ENCODE measurements at regions not wholly inside any gene's neighbourhood (a gene's known extent, or its start where the extent isn't known, plus 50 kb on each side); places are given as distances from the start of the nearest gene placed in this dataset.
"Not testable (repeated sequence)": the region's sequence is repeated elsewhere in the genome, so short reads cannot be mapped to it uniquely, and the experiment has no call there.

GRCh38 chr11:44427432-44427831, 117.5 kb upstream of the ALX4 start:
- no peak for TF ChIP-seq CTCF (IDR thresholded peaks at IDR 0.05)
- H3K4me3 ChIP-seq, result no peak overlapping the region
- DNase-seq (no peak), ATAC-seq (no peak)
- H3K36me3 ChIP-seq, result no peaks in the 10 kb centered on the region
- H3K4me1 ChIP-seq, result no peaks in the 10 kb centered on the region
- H3K27ac ChIP-seq, result no peak overlapping the region
- H3K9me3 ChIP-seq, result no peaks in the 10 kb centered on the region
- H3K27me3 ChIP-seq (ENCODE audit: low read depth), result peaks cover 27% of the 10 kb centered on the region
- intact Hi-C loops (cut with DNase I), result no loop called here

DNA sequence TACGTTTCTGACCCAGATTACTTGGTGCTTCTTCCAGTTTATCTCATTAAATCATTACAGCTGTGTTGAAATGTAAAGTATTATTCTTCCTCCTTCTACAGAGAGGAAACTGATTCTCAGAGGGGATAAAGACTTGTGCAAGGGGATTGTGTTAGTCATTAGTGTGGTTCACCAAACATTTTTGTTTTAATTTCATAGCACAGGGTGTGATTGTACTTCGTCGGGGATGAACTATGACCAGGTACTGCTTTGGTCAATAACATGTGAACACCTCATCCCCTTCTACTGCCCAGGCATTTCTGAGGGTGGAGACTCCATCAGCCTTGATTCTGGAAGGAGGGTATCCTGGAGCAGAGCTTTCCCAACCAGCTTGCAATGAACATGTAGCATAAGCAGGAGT, 120.2 kb upstream of the ALX4 start:
- Histone ChIP-seq H3K4me3 (no peak overlapping the region), H3K4me1 (no peaks in the 10 kb centered on the region), H3K27ac (no peak overlapping the region), H3K27me3 (ENCODE audit: low read depth) (peaks cover 27% of the 10 kb centered on the region), H3K9me3 (no peaks in the 10 kb centered on the region), H3K36me3 (no peaks in the 10 kb centered on the region)
- peak in 1 of 2 donors; percentile 54 for ATAC-seq
- TF ChIP-seq CTCF (IDR thresholded peaks at IDR 0.05), result no peak
- intact Hi-C loops (cut with DNase I), result no loop called here
- DNase-seq, result no peak

- Histone ChIP-seq H3K36me3 (no peaks in the 10 kb centered on the region), H3K27me3 (ENCODE audit: low read depth) (peaks cover 10% of the 10 kb centered on the region), H3K4me3 (no peak overlapping the region), H3K4me1 (no peaks in the 10 kb centered on the region), H3K9me3 (no peaks in the 10 kb centered on the region), H3K27ac (no peak overlapping the region)
- TF ChIP-seq CTCF (IDR thresholded peaks at IDR 0.05), result no peak
- ATAC-seq (no peak), DNase-seq (no peak)
- intact Hi-C loops (cut with DNase I), result no loop called here
Measured at GRCh38 chr11:44434191-44434590, 124.3 kb upstream of the ALX4 start.

- no peak overlapping the region for H3K4me3 ChIP-seq
- ATAC-seq, result no peak
- no peaks in the 10 kb centered on the region for H3K9me3 ChIP-seq
- H3K36me3 ChIP-seq, result no peaks in the 10 kb centered on the region
- no peak for TF ChIP-seq CTCF (IDR thresholded peaks at IDR 0.05)
- intact Hi-C loops (cut with DNase I), result no loop called here
- no peak for DNase-seq
- no peaks in the 10 kb centered on the region for H3K27me3 ChIP-seq (ENCODE audit: low read depth)
- H3K4me1 ChIP-seq, result no peaks in the 10 kb centered on the region
- no peak overlapping the region for H3K27ac ChIP-seq
Measured at GRCh38 chr11:44437122-44437521, 127.2 kb upstream of the ALX4 start.

- H3K36me3 ChIP-seq; H3K9me3 ChIP-seq; H3K27me3 ChIP-seq (ENCODE audit: low read depth); H3K4me3 ChIP-seq; H3K27ac ChIP-seq; ATAC-seq; H3K4me1 ChIP-seq; DNase-seq; intact Hi-C loops (cut with DNase I): not testable (repeated sequence)
Measured at GRCh38 chr11:44442893-44443673, 122.4 kb upstream of the CD82 start.

DNA sequence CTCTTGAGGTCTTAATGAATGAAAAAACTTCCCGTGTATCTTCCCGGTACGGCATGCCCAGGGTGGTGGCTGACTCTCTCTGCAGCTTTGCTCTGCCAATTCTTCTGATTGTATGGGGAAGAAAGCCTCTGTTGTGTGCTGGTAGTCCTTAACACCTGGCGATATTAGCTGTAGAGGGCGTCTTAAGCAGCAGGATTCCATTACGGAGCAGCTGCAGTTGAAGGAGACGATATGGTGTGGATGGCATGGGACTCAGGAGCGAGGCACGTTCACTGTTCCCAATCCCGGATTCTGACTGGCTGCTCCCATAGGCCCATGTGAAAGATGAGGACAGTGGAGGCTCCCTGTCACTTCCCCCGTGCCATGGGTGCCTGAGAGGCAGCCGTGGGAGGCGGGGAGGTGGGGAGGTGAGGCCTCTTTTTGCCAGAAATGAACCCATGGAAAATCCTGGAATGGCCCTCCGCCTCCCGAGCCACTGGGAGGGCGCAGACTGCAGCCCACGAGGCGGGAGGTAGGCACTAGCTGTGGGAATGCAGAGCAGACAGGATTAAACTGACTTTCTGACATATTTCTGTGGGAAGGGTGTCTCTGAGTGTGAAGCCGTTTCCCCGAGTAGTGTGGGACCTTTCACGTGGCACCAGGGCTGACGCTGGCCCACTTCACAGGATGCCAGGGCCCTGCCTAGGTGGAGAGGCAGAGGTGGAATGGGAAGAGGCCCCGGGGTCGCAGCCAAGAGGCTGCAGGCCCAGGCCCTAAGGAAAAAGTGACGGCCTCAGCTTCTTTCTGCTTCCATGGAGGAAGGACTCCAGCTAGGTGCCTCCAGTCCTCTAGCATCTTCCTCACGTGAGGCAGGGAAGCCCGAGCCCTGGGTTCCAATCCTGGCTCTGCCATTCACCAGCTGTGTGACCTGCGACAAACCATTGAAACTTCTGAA, 121.4 kb upstream of the CD82 start:
- DNase-seq (no peak), ATAC-seq (no peak)
- no peak for TF ChIP-seq CTCF (IDR thresholded peaks at IDR 0.05)
- H3K27ac ChIP-seq, result no peak overlapping the region
- H3K27me3 ChIP-seq (ENCODE audit: low read depth), result no peaks in the 10 kb centered on the region
- intact Hi-C loops (cut with DNase I), result no loop called here
- H3K4me3 ChIP-seq, result no peak overlapping the region
- no peaks in the 10 kb centered on the region for H3K4me1 ChIP-seq
- no peaks in the 10 kb centered on the region for H3K9me3 ChIP-seq
- H3K36me3 ChIP-seq, result no peaks in the 10 kb centered on the region
